ENCODE measurements at regions not wholly inside any gene's neighbourhood (a gene's known extent, or its start where the extent isn't known, plus 50 kb on each side); places are given as distances from the start of the nearest gene placed in this dataset.
"Not testable (repeated sequence)": the region's sequence is repeated elsewhere in the genome, so short reads cannot be mapped to it uniquely, and the experiment has no call there.

DNA sequence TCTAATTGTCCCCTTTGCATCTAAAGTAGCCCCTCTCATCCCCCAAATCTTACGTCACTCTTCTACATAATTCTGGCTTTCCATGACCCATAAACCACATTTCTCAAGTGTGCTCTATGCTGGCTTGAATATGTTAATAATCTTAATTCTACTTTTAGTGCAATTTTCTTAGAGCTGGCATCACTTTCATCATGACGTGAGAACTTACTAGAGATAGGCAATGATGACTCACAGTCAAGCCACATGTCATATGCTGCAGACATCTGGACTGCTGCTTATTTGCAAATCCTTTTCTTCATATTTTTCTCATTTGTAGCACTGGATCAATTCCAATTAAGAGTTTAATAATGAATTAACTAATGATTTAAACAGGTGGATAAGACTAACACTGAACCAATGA lies 260.7 kb upstream of the PRKCQ start:
- Histone ChIP-seq H4K20me1 (ENCODE audit: insufficient read depth, low read length) (no peaks in the 10 kb centered on the region), H3K79me2 (ENCODE audit: insufficient read depth, low read length) (no peaks in the 10 kb centered on the region), H3K27ac (ENCODE audit: low read depth, low read length) (no peak overlapping the region), H2AFZ (ENCODE audit: low read length) (no peak overlapping the region), H3K36me3 (ENCODE audit: insufficient read depth, low read length) (no peaks in the 10 kb centered on the region), H3K4me2 (ENCODE audit: insufficient read depth, low read length) (no peak overlapping the region), H3K4me3 (ENCODE audit: insufficient read depth, low read length) (no peak overlapping the region), H3K27me3 (ENCODE audit: insufficient read depth, low read length) (no peaks in the 10 kb centered on the region), H3K9me3 (ENCODE audit: low read depth, low read length) (no peaks in the 10 kb centered on the region), H3K4me1 (ENCODE audit: insufficient read depth, low read length) (no peaks in the 10 kb centered on the region)
- TF ChIP-seq, protein P1, sequence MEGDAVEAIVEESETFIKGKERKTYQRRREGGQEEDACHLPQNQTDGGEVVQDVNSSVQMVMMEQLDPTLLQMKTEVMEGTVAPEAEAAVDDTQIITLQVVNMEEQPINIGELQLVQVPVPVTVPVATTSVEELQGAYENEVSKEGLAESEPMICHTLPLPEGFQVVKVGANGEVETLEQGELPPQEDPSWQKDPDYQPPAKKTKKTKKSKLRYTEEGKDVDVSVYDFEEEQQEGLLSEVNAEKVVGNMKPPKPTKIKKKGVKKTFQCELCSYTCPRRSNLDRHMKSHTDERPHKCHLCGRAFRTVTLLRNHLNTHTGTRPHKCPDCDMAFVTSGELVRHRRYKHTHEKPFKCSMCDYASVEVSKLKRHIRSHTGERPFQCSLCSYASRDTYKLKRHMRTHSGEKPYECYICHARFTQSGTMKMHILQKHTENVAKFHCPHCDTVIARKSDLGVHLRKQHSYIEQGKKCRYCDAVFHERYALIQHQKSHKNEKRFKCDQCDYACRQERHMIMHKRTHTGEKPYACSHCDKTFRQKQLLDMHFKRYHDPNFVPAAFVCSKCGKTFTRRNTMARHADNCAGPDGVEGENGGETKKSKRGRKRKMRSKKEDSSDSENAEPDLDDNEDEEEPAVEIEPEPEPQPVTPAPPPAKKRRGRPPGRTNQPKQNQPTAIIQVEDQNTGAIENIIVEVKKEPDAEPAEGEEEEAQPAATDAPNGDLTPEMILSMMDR (IDR thresholded peaks at IDR 0.05; ENCODE audit: extremely low read depth, low read depth, low read length), result no peak
- DNase-seq (ENCODE audit: insufficient read length, low spot score, missing footprints), result no peak

DNA sequence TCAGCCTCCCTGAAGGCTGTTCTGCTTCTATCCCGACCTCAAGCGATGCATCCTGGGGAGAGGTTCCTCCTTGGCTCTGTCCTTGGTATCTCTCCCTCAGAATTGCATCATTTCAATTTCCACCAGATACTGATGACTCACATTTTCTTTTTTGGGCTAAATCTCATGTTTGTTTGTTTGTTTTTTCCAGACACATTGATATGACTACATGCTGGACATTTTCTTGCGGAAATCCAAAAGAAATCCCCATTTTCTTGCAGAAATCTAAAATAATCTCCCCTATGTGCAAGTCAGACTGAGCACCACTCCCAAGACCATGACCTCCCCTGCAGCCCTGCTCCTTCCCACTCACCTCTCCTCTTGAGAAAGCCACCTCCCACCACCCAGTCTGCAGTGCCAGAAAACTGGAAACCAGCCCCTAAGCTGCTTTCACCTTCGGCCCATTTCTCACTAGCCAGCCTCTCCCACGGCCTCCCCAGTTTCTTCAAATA lies 260.2 kb upstream of the PRKCQ start:
- no peak for DNase-seq (ENCODE audit: insufficient read length, low spot score, missing footprints)
- H3K79me2 ChIP-seq (ENCODE audit: insufficient read depth, low read length), result no peaks in the 10 kb centered on the region
- H3K27me3 ChIP-seq (ENCODE audit: insufficient read depth, low read length), result no peaks in the 10 kb centered on the region
- H4K20me1 ChIP-seq (ENCODE audit: insufficient read depth, low read length), result no peaks in the 10 kb centered on the region
- no peak overlapping the region for H3K4me2 ChIP-seq (ENCODE audit: insufficient read depth, low read length)
- TF ChIP-seq, protein P1 (IDR thresholded peaks at IDR 0.05; ENCODE audit: extremely low read depth, low read depth, low read length), result no peak
- no peaks in the 10 kb centered on the region for H3K36me3 ChIP-seq (ENCODE audit: insufficient read depth, low read length)
- no peak overlapping the region for H2AFZ ChIP-seq (ENCODE audit: low read length)
- no peak overlapping the region for H3K27ac ChIP-seq (ENCODE audit: low read depth, low read length)
- no peaks in the 10 kb centered on the region for H3K4me1 ChIP-seq (ENCODE audit: insufficient read depth, low read length)
- H3K9me3 ChIP-seq (ENCODE audit: low read depth, low read length), result no peaks in the 10 kb centered on the region
- H3K4me3 ChIP-seq (ENCODE audit: insufficient read depth, low read length), result no peak overlapping the region

DNA sequence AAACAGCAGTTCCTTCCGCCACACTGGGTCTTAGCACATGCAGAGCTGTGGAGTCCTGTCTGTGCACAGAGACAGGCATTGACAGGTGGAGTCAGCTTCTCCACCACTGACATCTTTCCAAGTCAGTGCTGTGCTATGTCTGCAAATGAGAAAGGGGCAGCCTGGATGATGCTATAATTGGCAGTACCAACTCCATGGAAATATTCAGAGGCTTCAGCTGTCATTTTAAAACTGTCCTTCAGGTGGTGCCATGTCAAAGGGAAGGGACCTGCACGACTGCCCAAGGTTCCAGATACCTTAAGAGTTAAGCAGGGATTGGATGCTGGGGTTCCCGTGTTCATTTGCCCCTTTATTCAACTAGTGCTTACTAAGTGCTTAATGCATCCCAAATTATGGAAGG lies 258.0 kb upstream of the PRKCQ start:
- no peaks in the 10 kb centered on the region for H3K36me3 ChIP-seq (ENCODE audit: insufficient read depth, low read length)
- H3K4me1 ChIP-seq (ENCODE audit: insufficient read depth, low read length), result no peaks in the 10 kb centered on the region
- DNase-seq (ENCODE audit: insufficient read length, low spot score, missing footprints), result no peak
- H2AFZ ChIP-seq (ENCODE audit: low read length), result no peak overlapping the region
- no peaks in the 10 kb centered on the region for H3K27me3 ChIP-seq (ENCODE audit: insufficient read depth, low read length)
- H3K79me2 ChIP-seq (ENCODE audit: insufficient read depth, low read length), result no peaks in the 10 kb centered on the region
- no peaks in the 10 kb centered on the region for H3K9me3 ChIP-seq (ENCODE audit: low read depth, low read length)
- H3K4me2 ChIP-seq (ENCODE audit: insufficient read depth, low read length), result no peak overlapping the region
- H3K27ac ChIP-seq (ENCODE audit: low read depth, low read length), result no peak overlapping the region
- no peaks in the 10 kb centered on the region for H4K20me1 ChIP-seq (ENCODE audit: insufficient read depth, low read length)
- H3K4me3 ChIP-seq (ENCODE audit: insufficient read depth, low read length), result no peak overlapping the region
- TF ChIP-seq, protein P1 (IDR thresholded peaks at IDR 0.05; ENCODE audit: extremely low read depth, low read depth, low read length), result no peak

DNA sequence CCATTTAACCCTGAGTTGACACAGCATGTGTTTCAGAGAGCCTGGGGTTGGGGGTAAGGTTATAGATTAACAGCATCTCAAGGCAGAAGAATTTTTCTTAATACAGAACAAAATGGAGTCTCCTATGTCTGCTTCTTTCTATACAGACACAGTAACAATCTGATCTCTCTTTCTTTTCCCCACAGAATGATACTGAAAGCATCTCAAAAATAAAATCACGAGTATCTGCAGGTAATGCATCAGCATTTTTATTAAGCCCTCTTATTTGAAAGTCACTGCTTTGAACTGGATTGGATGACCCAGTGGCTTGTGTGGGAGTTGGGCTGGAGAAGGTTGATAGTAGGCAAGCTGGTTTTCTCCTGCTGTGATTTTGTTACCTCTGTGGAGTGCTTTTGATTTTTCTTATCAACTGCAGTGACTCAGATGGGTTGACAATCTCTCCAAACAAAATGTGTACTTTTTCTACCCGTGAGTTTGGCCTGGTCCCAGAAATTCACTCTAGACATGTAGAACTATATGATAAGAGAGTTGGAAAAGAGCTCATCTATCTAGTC lies 253.5 kb upstream of the PRKCQ start:
- Histone ChIP-seq H3K27me3 (ENCODE audit: insufficient read depth, low read length) (no peaks in the 10 kb centered on the region), H3K4me3 (ENCODE audit: insufficient read depth, low read length) (no peak overlapping the region), H3K4me2 (ENCODE audit: insufficient read depth, low read length) (no peak overlapping the region), H4K20me1 (ENCODE audit: insufficient read depth, low read length) (no peaks in the 10 kb centered on the region), H3K36me3 (ENCODE audit: insufficient read depth, low read length) (no peaks in the 10 kb centered on the region), H3K27ac (ENCODE audit: low read depth, low read length) (no peak overlapping the region), H2AFZ (ENCODE audit: low read length) (no peak overlapping the region), H3K4me1 (ENCODE audit: insufficient read depth, low read length) (no peaks in the 10 kb centered on the region), H3K79me2 (ENCODE audit: insufficient read depth, low read length) (no peaks in the 10 kb centered on the region), H3K9me3 (ENCODE audit: low read depth, low read length) (no peaks in the 10 kb centered on the region)
- DNase-seq (ENCODE audit: insufficient read length, low spot score, missing footprints), result no peak
- TF ChIP-seq, protein P1 (IDR thresholded peaks at IDR 0.05; ENCODE audit: extremely low read depth, low read depth, low read length), result no peak

DNA sequence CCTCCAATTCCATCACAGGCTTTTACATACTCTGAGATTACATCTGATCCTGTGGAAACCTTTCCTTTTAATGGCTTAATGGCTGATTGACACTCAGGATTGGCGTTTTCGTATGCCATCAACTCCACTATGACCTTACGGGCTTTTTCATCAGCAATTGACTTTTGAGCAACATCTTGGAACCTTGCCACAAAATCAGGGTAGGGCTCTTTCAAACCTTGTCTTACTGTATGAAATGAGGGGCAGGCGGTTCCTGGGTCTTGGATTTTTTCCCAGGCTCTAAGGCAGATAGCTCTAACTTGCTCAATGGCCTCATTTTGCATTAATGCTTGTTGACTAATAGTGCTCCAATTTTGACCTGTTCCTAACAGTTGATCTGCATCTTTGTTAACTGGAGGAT lies 250.9 kb upstream of the PRKCQ start:
- DNase-seq (ENCODE audit: insufficient read length, low spot score, missing footprints); H4K20me1 ChIP-seq (ENCODE audit: insufficient read depth, low read length); H3K4me1 ChIP-seq (ENCODE audit: insufficient read depth, low read length): not testable (repeated sequence)

DNA sequence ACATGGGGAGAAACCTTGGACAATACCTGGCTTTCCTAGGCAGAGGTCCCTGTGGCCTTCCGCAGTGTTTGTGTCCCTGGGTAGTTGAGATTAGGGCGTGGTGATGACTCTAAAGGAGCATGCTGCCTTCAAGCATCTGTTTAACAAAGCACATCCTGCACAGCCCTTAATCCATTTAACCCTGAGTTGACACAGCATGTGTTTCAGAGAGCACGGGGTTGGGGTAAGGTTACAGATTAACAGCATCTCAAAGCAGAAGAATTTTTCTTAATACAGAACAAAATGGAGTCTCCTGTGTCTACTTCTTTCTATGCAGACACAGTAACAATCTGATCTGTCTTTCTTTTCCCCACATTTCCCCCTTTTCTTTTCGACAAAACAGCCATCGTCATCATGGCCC lies 244.7 kb upstream of the PRKCQ start:
- H3K4me2 ChIP-seq (ENCODE audit: insufficient read depth, low read length); H3K27me3 ChIP-seq (ENCODE audit: insufficient read depth, low read length); H3K27ac ChIP-seq (ENCODE audit: low read depth, low read length): not testable (repeated sequence)

More for the DNA sequence above, 250.9 kb upstream of the PRKCQ start:
- not testable (repeated sequence) for H3K27ac ChIP-seq (ENCODE audit: low read depth, low read length); H3K9me3 ChIP-seq (ENCODE audit: low read depth, low read length); H3K36me3 ChIP-seq (ENCODE audit: insufficient read depth, low read length); H3K4me2 ChIP-seq (ENCODE audit: insufficient read depth, low read length); H3K4me3 ChIP-seq (ENCODE audit: insufficient read depth, low read length); H2AFZ ChIP-seq (ENCODE audit: low read length); H3K27me3 ChIP-seq (ENCODE audit: insufficient read depth, low read length); H3K79me2 ChIP-seq (ENCODE audit: insufficient read depth, low read length)

More for the DNA sequence above, 244.7 kb upstream of the PRKCQ start:
- H3K9me3 ChIP-seq (ENCODE audit: low read depth, low read length); H3K4me3 ChIP-seq (ENCODE audit: insufficient read depth, low read length); H2AFZ ChIP-seq (ENCODE audit: low read length); H3K4me1 ChIP-seq (ENCODE audit: insufficient read depth, low read length); DNase-seq (ENCODE audit: insufficient read length, low spot score, missing footprints); H3K36me3 ChIP-seq (ENCODE audit: insufficient read depth, low read length); H3K79me2 ChIP-seq (ENCODE audit: insufficient read depth, low read length); H4K20me1 ChIP-seq (ENCODE audit: insufficient read depth, low read length): not testable (repeated sequence)

Data from osteoblast (primary cell).